AG04450 (cell line): ENCODE measurements at regions not wholly inside any gene's neighbourhood (a gene's known extent, or its start where the extent isn't known, plus 50 kb on each side); places are given as distances from the start of the nearest gene placed in this dataset.

Source experiments
- CTCF ChIA-PET: fragments of 300-600, 350-600 bp; formaldehyde crosslinking; extraction: SDS; loops from one replicate; lab custom pipeline; 2022; ENCODE audit warnings: antibody characterized with exemption, inconsistent platforms; lab: Charles Lee
- POLR2A ChIA-PET: fragments of 350-600 bp; formaldehyde crosslinking; extraction: SDS; loops from one replicate; lab custom pipeline; 2021; ENCODE audit warnings: antibody characterized with exemption, inconsistent platforms; lab: Yijun Ruan, JAX
- DNase-seq: peaks from one replicate; pipeline ENCODE4 v3.0.0-alpha.2; 2011; ENCODE audit warnings: low read depth, low spot score
- H3K27ac ChIP-seq: one replicate; pipeline ENCODE4 v1.5.1; 2012; ENCODE audit warnings: low read depth, low read length, control low read depth
- H3K27me3 ChIP-seq: one replicate; pipeline ENCODE4 v1.6.0; 2012; ENCODE audit warnings: low read length; ENCODE audit not compliant: control insufficient read depth, insufficient read depth
- H3K4me3 ChIP-seq: 2 replicates; pipeline ENCODE4 v1.5.1; 2011; ENCODE audit warnings: mild to moderate bottlenecking, low read depth, low read length, control low read depth
- H3K9me3 ChIP-seq: 2 replicates; pipeline ENCODE4 v1.5.1; 2012; ENCODE audit warnings: low read length; ENCODE audit not compliant: control insufficient read depth, insufficient read depth
- TF ChIP-seq, protein P1 (sequence below): IDR thresholded peaks from 2 replicates; pipeline ENCODE4 v1.5.1; 2011; ENCODE audit warnings: low read depth, low read length, control low read depth, inconsistent platforms

DNA sequence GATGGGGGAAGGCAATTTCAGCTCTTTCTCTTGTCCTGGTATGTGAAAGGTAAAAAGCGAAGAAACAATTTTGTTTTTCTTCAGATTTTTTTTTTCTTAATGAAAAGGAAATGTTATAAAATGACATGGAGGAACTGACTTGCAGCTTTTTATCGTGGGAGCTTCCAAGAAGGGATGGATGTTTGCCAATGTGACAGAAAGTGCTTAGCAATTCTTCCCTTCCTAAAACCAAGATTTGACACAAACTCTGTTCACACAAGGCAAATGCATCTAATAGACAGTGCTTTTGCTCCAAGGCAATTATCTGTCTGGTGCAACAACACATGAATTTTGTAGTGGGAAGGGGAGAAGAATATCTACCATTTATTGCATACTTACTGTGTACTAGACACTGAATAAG, 988.5 kb downstream of the CDH11 start:
- ChIA-PET POLR2A (no interaction called here), CTCF (interaction anchor here (0.9 kb wide), 1 partner anchor 12 kb away, joined by 3 read pairs; no protein-coding TSS in a partner anchor)
- no peaks in the 10 kb centered on the region for H3K27me3 ChIP-seq
- no peaks in the 10 kb centered on the region for H3K9me3 ChIP-seq
- TF ChIP-seq, protein P1, sequence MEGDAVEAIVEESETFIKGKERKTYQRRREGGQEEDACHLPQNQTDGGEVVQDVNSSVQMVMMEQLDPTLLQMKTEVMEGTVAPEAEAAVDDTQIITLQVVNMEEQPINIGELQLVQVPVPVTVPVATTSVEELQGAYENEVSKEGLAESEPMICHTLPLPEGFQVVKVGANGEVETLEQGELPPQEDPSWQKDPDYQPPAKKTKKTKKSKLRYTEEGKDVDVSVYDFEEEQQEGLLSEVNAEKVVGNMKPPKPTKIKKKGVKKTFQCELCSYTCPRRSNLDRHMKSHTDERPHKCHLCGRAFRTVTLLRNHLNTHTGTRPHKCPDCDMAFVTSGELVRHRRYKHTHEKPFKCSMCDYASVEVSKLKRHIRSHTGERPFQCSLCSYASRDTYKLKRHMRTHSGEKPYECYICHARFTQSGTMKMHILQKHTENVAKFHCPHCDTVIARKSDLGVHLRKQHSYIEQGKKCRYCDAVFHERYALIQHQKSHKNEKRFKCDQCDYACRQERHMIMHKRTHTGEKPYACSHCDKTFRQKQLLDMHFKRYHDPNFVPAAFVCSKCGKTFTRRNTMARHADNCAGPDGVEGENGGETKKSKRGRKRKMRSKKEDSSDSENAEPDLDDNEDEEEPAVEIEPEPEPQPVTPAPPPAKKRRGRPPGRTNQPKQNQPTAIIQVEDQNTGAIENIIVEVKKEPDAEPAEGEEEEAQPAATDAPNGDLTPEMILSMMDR: no peak
- no peak overlapping the region for H3K4me3 ChIP-seq
- DNase-seq: no peak
- no peak overlapping the region for H3K27ac ChIP-seq

- POLR2A ChIA-PET: no interaction called here
- no peak for DNase-seq
- CTCF ChIA-PET: interaction anchor here (0.9 kb wide), 1 partner anchor 11 kb away, joined by 3 read pairs; no protein-coding TSS in a partner anchor
- TF ChIP-seq, protein P1: no peak
- Histone ChIP-seq H3K9me3 (no peaks in the 10 kb centered on the region), H3K27ac (no peak overlapping the region), H3K4me3 (no peak overlapping the region), H3K27me3 (no peaks in the 10 kb centered on the region)
Measured at GRCh38 chr16:64132759-64133361, 989.0 kb downstream of the CDH11 start.

DNA sequence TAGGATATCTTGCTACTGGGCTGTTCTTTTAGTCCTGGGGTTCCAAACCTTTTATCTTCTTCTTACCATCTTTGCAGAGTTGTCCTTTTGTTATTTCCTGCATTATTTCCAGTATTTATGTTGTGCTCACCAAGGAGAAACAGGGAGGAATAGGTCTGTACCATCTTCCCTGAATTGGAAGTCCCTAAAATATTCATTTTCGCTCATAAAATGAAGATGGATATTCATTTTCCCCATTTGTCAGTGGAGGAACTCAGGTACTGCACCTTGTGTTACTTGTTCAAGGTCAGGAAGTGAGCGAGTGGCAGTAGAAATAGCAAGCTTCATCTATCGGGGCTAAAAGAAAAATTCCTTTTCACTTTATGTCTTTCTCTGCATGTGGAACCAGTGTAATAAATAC, 989.7 kb downstream of the CDH11 start:
- ChIA-PET POLR2A (no interaction called here), CTCF (interaction anchor here (0.9 kb wide), 1 partner anchor 11 kb away, joined by 3 read pairs; no protein-coding TSS in a partner anchor)
- DNase-seq: no peak
- no peaks in the 10 kb centered on the region for H3K27me3 ChIP-seq
- H3K9me3 ChIP-seq: no peaks in the 10 kb centered on the region
- H3K27ac ChIP-seq: no peak overlapping the region
- TF ChIP-seq, protein P1: no peak
- H3K4me3 ChIP-seq: no peak overlapping the region

DNA sequence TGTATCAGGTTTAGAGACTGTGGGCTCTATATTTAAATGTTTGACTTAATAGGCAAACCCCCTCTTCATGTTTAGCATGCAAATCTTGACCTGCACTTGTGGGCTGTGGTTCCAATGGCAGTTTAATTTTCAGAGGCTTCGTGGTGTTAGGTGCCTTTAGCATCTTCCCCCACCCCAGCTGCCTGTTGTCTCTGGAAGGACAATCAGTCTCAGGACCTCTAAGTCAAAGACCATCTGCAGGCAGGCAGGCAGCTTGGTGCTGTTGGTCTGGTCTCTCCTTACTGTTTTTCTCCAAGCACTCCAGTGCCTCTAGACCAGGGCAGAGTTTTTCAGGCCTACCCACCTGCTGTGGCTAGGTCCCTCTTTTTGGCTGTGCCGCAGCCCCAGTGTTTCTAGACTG, 990.4 kb downstream of the CDH11 start:
- Histone ChIP-seq H3K4me3 (no peak overlapping the region), H3K9me3 (no peaks in the 10 kb centered on the region), H3K27ac (no peak overlapping the region), H3K27me3 (no peaks in the 10 kb centered on the region)
- ChIA-PET CTCF (no interaction called here), POLR2A (no interaction called here)
- DNase-seq: no peak
- TF ChIP-seq, protein P1: no peak

- no peak for DNase-seq
- POLR2A ChIA-PET: no interaction called here
- Histone ChIP-seq H3K27ac (no peak overlapping the region), H3K9me3 (no peaks in the 10 kb centered on the region), H3K27me3 (no peaks in the 10 kb centered on the region), H3K4me3 (no peak overlapping the region)
- CTCF ChIA-PET: no interaction called here
- TF ChIP-seq, protein P1: no peak
Measured at GRCh38 chr16:64130140-64130539, 991.7 kb downstream of the CDH11 start.
